GM21619 (cell line): ENCODE measurements at regions not wholly inside any gene's neighbourhood (a gene's known extent, or its start where the extent isn't known, plus 50 kb on each side); places are given as distances from the start of the nearest gene placed in this dataset.

Experiments
- ATAC-seq: cut with Tn5 transposase; IDR thresholded peaks from one replicate; pipeline ENCODE4 v1.9.1; 2021; ENCODE audit not compliant: unreplicated experiment

DNA sequence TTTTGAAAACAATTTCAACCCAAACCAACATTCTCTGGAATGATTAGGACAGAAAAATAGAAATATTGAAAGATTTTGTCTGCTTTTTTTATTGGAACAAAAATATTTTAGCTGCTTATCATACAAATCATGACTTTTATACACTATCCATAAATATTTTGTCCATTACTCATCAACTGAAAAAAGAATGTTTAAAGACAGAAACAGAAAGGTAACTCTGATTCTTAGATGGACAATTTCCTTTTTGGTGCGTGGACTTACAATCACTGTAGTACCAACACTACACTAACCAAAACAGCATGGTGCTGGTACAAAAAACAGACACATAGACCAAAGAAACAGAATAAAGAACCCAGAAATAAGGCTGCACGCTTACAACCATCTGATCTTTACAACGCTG is 582.8 kb upstream of the CCDC54 start:
- ATAC-seq: no peak

DNA sequence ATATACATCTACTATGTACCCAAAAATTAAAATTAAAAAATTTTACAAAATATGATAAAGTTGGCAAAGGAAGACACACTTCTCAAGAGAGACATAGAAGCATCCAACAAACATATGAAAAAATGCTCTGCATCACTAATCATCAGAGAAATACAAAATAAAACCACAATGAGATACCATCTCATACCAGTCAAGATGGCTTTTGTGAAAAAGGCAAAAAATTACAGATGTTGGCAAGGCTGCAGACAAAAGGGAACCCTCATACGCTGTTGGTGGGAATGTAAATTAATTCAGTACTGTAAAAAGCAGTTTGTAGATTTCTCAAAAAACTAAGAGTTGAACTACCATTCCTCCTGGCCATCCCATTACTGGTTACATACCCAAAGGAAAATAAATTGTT is 581.7 kb upstream of the CCDC54 start:
- no peak for ATAC-seq

- ATAC-seq: no peak
Measured at GRCh38 chr3:106797461-106797860, 579.8 kb upstream of the CCDC54 start.

- no peak for ATAC-seq
Measured at GRCh38 chr3:106805625-106806024, 571.6 kb upstream of the CCDC54 start.

DNA sequence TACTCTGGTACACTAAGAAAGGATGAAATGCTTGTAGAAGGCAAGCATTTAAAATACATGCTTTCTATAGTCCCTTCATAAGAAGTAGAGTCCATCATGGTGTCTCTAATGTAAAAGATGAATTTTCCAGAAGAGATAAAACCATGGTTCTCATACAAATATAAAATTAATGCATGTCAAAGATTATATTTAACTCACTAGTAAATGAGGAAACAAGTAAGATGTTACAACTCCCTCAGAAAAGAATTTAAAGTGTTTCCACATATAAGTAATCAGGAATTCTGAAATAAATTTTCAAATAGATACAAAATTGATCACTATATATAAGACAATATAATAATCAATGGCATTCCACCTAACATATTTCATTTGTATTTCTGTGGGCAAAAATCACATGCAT is 570.3 kb upstream of the CCDC54 start:
- ATAC-seq: no peak

DNA sequence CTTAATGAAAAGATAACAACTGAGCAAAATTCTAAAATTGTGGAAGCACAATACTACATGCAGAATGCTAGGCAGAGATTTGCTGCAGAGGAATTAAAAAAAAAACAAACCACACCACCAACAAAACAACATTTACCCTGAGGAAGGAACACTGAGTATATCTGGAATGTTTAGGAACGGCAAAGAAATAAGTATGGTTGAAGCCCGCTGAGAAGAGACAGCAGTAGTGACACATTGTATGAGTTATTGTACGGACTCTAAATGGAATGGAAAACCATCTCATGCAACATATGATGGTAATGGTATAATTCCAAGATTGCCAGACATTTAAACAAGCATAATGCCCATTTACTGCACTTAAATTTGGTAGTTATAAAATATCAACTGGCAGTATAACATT is 568.2 kb upstream of the CCDC54 start:
- no peak for ATAC-seq

DNA sequence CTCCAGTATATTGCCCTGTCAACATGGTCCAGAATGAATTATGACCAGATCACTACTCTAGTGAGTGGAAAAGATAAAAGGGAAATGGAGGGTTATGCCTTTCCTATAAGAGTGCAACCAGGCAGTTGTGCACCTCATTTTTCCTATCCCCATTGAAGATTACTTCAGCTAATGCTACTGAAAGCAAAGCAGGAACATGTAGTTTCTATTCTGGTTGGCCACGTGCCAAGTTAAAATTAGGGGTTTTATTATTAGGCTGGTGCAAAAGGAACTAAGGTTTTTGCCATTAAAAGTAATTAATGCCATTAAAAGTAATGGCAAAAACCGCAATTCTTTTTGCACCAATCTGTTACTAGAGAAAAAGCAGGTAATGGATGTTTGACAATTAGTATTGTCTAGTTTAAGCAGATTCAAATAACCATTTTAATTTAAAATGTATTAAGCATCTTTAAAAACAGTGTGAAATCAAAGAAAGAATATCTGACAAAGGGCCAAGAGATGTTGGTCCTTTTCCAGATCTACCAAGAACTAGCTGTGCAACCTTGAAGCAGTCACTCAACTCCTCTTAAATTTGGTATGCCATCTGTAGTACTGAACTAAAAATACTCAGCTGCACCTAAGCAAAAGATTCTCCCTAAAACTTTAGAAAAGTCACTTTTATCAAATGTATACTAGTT is 567.5 kb upstream of the CCDC54 start:
- ATAC-seq: no peak

DNA sequence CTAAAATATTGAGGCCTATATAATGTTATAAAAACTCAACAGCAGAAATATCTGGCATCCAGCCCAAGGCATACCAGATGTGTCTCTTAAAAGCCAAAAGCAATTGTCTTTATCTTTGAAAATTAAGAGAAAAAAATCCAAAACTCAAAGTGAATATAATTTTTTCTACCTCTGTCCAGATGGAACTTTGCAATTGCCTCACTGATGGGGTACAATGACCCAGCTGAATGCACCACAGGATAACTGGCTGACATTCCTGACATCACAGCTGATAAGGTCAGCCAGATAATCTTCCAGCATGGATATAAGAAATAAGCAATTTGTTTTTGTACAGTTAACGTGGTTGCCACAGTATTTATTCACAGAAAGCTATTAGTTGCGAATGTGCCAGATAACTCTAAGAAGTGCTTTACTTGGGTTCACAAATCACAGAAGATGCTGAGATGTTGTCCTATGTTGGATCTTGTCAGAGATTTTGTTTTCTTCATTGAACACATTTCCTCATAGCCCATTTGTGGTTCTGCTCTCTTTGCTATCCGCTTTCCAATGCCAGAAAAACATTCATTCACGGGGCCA is 566.9 kb upstream of the CCDC54 start:
- ATAC-seq: no peak

- ATAC-seq: no peak
Measured at GRCh38 chr3:106811376-106811775, 565.9 kb upstream of the CCDC54 start.

DNA sequence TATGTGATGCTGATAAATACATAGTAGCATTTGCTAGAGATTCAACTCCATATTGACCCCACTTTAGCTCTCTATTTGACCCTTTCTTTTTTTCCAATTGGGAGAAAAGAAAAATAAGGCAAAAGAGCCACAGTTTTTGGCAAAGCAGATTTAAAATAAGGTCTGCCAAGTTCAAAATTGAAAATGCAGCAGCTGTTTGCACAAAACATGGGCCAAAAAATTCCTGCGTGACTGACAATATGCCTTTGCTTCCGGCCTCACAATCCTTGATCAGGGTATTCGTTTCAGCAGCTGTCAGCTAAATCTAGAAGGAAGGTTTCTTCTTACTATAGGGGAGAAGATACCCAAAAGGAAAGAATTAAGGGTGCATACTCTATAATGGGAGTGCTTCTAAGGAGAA is 563.5 kb upstream of the CCDC54 start:
- no peak for ATAC-seq

DNA sequence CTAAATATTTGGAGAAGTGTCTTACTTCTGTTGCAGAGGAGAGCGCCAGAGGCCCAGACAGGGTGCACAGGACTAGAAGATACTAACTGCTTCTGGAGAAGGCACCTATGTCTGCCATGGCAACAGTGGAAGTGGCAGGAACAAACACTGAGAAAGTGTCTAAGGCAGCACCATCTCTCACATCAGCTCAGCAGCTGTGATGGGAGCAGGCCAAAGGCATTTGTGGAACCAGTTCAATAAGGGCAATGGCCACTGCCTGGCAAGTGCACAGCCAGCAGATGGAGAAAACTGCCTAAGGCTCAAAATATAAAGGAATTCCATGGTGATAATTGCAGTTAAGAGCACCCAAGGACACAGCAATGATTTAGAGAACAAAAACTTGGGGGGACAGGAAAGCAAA is 563.0 kb upstream of the CCDC54 start:
- ATAC-seq: no peak

- no peak for ATAC-seq
Measured at GRCh38 chr3:106816838-106817237, 560.4 kb upstream of the CCDC54 start.

DNA sequence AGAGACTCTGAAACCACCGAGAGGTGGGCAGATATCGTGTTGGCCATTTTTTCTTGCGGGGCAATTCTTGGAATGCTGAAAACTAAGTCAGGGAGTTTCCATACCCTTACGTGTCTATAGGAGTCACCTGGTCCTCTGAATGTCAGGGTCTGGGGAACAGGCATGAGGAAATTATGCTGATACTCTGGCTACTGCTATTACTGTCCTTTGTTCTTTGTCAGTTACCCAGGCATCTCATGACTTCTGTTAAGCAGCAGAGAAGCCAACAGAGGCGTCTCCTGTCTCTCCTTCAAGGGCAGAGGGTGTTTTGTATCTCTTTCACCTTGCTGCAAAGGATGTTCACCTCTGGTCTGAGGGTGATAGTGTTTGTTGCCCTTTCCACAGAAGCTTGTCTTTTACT is 559.5 kb upstream of the CCDC54 start:
- no peak for ATAC-seq

- no peak for ATAC-seq
Measured at GRCh38 chr3:106819440-106819839, 557.8 kb upstream of the CCDC54 start.

DNA sequence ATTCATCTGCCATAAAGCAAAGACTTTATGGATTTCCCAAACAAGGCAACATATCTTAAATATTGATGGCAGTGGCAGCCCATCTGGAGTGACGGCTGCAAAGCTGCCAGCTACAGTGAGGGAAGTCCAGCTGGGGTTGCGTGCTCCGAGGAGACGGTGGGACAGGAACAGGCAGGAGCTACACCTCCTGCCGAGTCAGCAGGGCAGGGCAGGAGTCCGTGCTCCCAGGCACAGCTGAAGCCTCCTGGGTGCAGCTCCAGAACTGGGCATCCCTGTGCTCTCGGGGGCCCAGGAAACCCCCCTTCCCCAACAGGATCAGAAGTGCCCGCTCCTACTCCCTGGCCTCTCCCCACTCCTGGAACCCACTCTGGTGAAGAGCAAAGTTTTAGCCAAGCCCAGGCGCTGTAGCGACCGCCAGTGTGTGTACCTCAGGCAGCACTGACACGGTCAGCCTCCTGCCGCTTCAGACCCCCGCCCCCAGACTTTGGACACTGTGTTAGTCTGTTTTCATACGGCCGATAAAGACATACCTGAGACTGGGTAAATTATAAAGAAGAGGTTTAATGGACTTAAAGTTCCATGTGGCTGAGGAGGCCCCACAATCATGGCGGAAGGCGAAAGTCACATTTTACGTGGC is 556.4 kb upstream of the CCDC54 start:
- no peak for ATAC-seq

- no peak for ATAC-seq
Measured at GRCh38 chr3:106821801-106822200, 555.4 kb upstream of the CCDC54 start.

- ATAC-seq: no peak
Measured at GRCh38 chr3:106822204-106822603, 555.0 kb upstream of the CCDC54 start.

DNA sequence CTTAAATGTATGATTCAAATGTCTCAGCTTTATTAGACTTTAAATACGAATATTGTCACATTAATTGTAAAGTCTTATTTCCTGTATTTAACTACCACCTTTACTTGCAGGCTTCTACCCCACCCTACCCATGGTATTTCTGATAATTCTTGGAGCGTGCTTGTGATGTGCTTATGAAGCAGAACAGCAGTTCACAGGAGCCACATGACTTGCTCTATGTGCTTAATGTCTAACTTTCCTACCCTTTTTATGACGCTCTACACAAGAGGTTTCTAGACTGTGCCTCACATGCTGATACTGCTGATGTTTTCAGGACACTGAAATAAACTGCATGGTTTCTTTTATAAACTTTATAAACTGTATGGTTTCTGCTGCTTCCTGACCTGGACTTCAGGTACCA is 553.5 kb upstream of the CCDC54 start:
- ATAC-seq: no peak

DNA sequence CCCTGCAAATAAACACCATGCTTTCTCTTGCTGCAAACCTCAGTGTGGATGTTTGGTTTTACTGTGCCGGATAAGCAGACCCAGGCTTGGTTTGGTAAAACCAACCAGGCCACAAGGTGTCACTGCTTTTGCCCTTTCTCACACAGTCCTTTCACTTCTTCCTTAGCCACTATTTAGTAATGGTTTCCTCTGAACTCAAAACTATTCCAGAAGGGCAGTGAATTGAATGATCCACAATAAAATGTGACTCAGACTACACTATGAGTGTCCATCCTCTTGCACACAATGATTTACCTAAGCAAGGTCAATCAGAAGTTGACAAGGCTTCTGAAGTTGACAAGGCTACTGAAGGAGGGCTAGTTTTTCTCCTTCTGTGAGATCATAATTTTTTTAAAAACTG is 552.4 kb upstream of the CCDC54 start:
- peak; percentile 63 for ATAC-seq

- ATAC-seq: no peak
Measured at GRCh38 chr3:106825962-106826605, 551.2 kb upstream of the CCDC54 start.

DNA sequence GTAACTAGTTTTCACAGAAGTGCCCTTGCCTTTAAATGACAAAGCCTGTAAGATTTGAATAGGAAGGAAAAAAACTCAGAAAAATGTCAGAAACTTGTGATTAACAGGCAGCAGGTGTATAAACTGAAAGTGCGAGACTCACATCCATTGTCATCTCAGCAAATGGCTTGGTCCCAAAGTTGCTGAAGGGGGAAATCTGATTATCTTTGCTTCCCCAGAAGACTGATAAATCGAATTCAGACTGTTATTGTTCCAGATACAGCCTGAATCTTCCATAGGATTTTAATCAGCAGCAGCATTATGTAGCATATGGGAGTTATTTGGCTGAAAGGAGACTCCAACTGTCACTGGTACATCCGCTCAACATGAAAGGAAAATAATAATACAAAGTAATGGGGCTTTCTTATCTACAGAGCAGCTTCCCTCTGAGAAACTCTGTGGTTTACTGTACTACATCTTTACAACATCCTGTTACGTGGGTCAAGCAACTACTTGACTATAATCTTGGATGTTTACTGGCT is 550.4 kb upstream of the CCDC54 start:
- ATAC-seq: no peak
